Upper lobe of left lung (tissue), 4 donors: ENCODE measurements at regions not wholly inside any gene's neighbourhood (a gene's known extent, or its start where the extent isn't known, plus 50 kb on each side); places are given as distances from the start of the nearest gene placed in this dataset.

Experiments
- CTCF ChIP-seq, 6 experiments: fragments of 450-650 bp in 4 of 6; fragments of 200-600 bp in 2 of 6; sonication (generic) in 2 of 6; IDR thresholded peaks; one replicate each; pipeline ENCODE4 v1.5.1; 2016 to 2019; ENCODE audit warnings: antibody characterized with exemption in 6 of 6
- EP300 ChIP-seq, 4 donors: sonication (generic); formaldehyde crosslinking; IDR thresholded peaks; one replicate each; pipeline ENCODE4 v1.5.1; 2017; ENCODE audit warnings: antibody characterized with exemption in 4 of 4, control low read depth in 2 of 4
- POLR2A ChIP-seq, 4 donors: fragments of 450-650 bp; IDR thresholded peaks; one replicate each; pipeline ENCODE4 v1.5.1; 2016 to 2017; ENCODE audit warnings: antibody characterized with exemption in 4 of 4, mild to moderate bottlenecking in 2 of 4
- POLR2AphosphoS5 ChIP-seq, 2 donors: sonication (generic); formaldehyde crosslinking; IDR thresholded peaks; one replicate each; pipeline ENCODE4 v1.5.1; 2017; ENCODE audit warnings: antibody characterized with exemption in 2 of 2

- no peak for TF ChIP-seq POLR2A (IDR thresholded peaks at IDR 0.05)
- no peak for TF ChIP-seq CTCF (IDR thresholded peaks at IDR 0.05)
- no peak for TF ChIP-seq EP300 (IDR thresholded peaks at IDR 0.05)
- no peak for TF ChIP-seq POLR2AphosphoS5 (IDR thresholded peaks at IDR 0.05)
Observed at GRCh38 chr5:135241536-135241935, 157.5 kb downstream of the MACROH2A1 start.
